ENCODE measurements at regions not wholly inside any gene's neighbourhood (a gene's known extent, or its start where the extent isn't known, plus 50 kb on each side); places are given as distances from the start of the nearest gene placed in this dataset.

DNA sequence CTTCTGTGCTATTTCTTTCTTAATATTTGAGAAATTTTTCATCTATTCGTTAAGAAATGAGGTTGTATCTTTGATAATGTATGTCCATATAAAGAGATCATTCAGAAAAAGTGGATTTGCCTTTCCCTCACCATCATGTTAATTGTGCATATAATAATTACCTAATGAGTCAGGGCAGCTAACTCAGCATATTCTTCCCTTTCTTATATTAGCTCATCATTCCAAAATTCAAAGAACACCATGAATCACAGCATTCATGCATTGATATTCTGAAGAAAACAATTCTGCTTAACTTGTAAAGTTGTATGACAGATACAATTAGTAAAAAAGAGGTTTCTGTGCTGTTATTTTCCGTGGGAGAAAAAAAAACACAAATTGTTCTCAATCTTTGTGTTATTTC is 630.6 kb downstream of the TLE1 start:
- TF ChIP-seq, protein P1, sequence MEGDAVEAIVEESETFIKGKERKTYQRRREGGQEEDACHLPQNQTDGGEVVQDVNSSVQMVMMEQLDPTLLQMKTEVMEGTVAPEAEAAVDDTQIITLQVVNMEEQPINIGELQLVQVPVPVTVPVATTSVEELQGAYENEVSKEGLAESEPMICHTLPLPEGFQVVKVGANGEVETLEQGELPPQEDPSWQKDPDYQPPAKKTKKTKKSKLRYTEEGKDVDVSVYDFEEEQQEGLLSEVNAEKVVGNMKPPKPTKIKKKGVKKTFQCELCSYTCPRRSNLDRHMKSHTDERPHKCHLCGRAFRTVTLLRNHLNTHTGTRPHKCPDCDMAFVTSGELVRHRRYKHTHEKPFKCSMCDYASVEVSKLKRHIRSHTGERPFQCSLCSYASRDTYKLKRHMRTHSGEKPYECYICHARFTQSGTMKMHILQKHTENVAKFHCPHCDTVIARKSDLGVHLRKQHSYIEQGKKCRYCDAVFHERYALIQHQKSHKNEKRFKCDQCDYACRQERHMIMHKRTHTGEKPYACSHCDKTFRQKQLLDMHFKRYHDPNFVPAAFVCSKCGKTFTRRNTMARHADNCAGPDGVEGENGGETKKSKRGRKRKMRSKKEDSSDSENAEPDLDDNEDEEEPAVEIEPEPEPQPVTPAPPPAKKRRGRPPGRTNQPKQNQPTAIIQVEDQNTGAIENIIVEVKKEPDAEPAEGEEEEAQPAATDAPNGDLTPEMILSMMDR (IDR thresholded peaks at IDR 0.05): no peak
- TF ChIP-seq POLR2A (IDR thresholded peaks at IDR 0.05) (no peak), POLR2AphosphoS5 (IDR thresholded peaks at IDR 0.05) (no peak), EP300 (IDR thresholded peaks at IDR 0.05) (no peak)

Data from upper lobe of left lung (tissue), 4 donors.